WTC11 (cell line): ENCODE measurements at regions not wholly inside any gene's neighbourhood (a gene's known extent, or its start where the extent isn't known, plus 50 kb on each side); places are given as distances from the start of the nearest gene placed in this dataset.

Experiments used
- ATAC-seq: fragments of 200-7000 bp; cut with Tn5 transposase; 2 replicates; pipeline ENCODE4 v1.10.0; 2021; ENCODE audit warnings: mild to moderate bottlenecking, moderate library complexity
- CTCF ChIA-PET: fragments of 300-600 bp; sonication (Branson Sonifier 250); formaldehyde crosslinking; loops from one replicate; lab custom pipeline; 2021; ENCODE audit warnings: antibody characterized with exemption; lab: Charles Lee
- POLR2A ChIA-PET: fragments of 350-600 bp; sonication (Branson Sonifier 250); formaldehyde crosslinking; loops from one replicate; lab custom pipeline; 2021; ENCODE audit warnings: antibody characterized with exemption; lab: Charles Lee
- DNase-seq: peaks from one replicate; pipeline ENCODE4 v3.0.0; 2021; ENCODE audit warnings: low spot score
- H3K27ac Mint-ChIP-seq: 2 replicates; pipeline ENCODE4 v1.8.0; 2021; ENCODE audit warnings: mixed read lengths
- H3K27me3 Mint-ChIP-seq: 2 replicates; pipeline ENCODE4 v1.8.0; 2021; ENCODE audit warnings: low read depth, mild to moderate bottlenecking, moderate library complexity, mixed read lengths
- H3K36me3 Mint-ChIP-seq: 2 replicates; pipeline ENCODE4 v1.8.0; 2021; ENCODE audit warnings: mixed read lengths
- H3K4me1 Mint-ChIP-seq: 2 replicates; pipeline ENCODE4 v1.8.0; 2022; ENCODE audit warnings: mixed read lengths
- H3K4me3 Mint-ChIP-seq: 2 replicates; pipeline ENCODE4 v1.8.0; 2021; ENCODE audit warnings: mild to moderate bottlenecking, moderate library complexity, mixed read lengths
- H3K9me3 Mint-ChIP-seq: 2 replicates; pipeline ENCODE4 v1.8.0; 2021; ENCODE audit warnings: mixed read lengths
- CREB1 ChIP-seq: sonication (generic); formaldehyde crosslinking; IDR thresholded peaks from 2 replicates; pipeline ENCODE4 v1.8.0; 2023; ENCODE audit warnings: mild to moderate bottlenecking, missing genetic modification reagents
- ETV6 ChIP-seq: sonication (generic); formaldehyde crosslinking; IDR thresholded peaks from 2 replicates; pipeline ENCODE4 v1.8.1; 2022; ENCODE audit warnings: mild to moderate bottlenecking, missing genetic modification reagents
- NFATC4 ChIP-seq: fragments of 250-450 bp; sonication (Bioruptor Pico); IDR thresholded peaks from 2 replicates; pipeline ENCODE4 v1.9.0; 2021; ENCODE audit warnings: mild to moderate bottlenecking
- NFE2L1 ChIP-seq: sonication (generic); formaldehyde crosslinking; IDR thresholded peaks from 2 replicates; pipeline ENCODE4 v1.8.1; 2023; ENCODE audit warnings: missing genetic modification reagents
- NR2C2 ChIP-seq: sonication (generic); formaldehyde crosslinking; IDR thresholded peaks from 2 replicates; pipeline ENCODE4 v1.8.0; 2022; ENCODE audit warnings: mild to moderate bottlenecking, missing genetic modification reagents
- PRRX2 ChIP-seq: fragments of 250-450 bp; sonication (Bioruptor Pico); IDR thresholded peaks from 2 replicates; pipeline ENCODE4 v1.8.0; 2021; ENCODE audit warnings: mild to moderate bottlenecking
- RELA ChIP-seq: sonication (generic); formaldehyde crosslinking; IDR thresholded peaks from 2 replicates; pipeline ENCODE4 v1.8.1; 2022; ENCODE audit warnings: missing genetic modification reagents, mild to moderate bottlenecking, borderline replicate concordance
- SP1 ChIP-seq: sonication (generic); formaldehyde crosslinking; conservative IDR thresholded peaks from 2 replicates; pipeline ENCODE4 v1.8.1; 2022; ENCODE audit warnings: missing genetic modification reagents
- TCF7 ChIP-seq: sonication (generic); formaldehyde crosslinking; IDR thresholded peaks from 2 replicates; pipeline ENCODE4 v1.8.0; 2022; ENCODE audit warnings: mild to moderate bottlenecking, low read depth, missing genetic modification reagents, moderate library complexity
- TEAD1 ChIP-seq: sonication (generic); formaldehyde crosslinking; IDR thresholded peaks from 2 replicates; pipeline ENCODE4 v1.8.0; 2022; ENCODE audit warnings: mild to moderate bottlenecking, missing genetic modification reagents
- ZNF232 ChIP-seq: sonication (generic); formaldehyde crosslinking; IDR thresholded peaks from 2 replicates; pipeline ENCODE4 v1.8.0; 2022; ENCODE audit warnings: mild to moderate bottlenecking, missing genetic modification reagents
- ZNF396 ChIP-seq: fragments of 250-450 bp; sonication (Bioruptor Pico); IDR thresholded peaks from 2 replicates; pipeline ENCODE4 v1.8.0; 2021; ENCODE audit warnings: mild to moderate bottlenecking, moderate library complexity, borderline replicate concordance
- TF ChIP-seq, protein P1 (sequence below): sonication (generic); formaldehyde crosslinking; IDR thresholded peaks from 2 replicates; pipeline ENCODE4 v1.8.1; 2023; ENCODE audit warnings: mild to moderate bottlenecking, missing genetic modification reagents, moderate library complexity
- TF ChIP-seq, protein P2 (sequence below): sonication (generic); formaldehyde crosslinking; IDR thresholded peaks from 2 replicates; pipeline ENCODE4 v1.8.1; 2022; ENCODE audit warnings: missing genetic modification reagents, borderline replicate concordance
- TF ChIP-seq, protein P3 (sequence below): fragments of 250-450 bp; sonication (Bioruptor Pico); IDR thresholded peaks from 2 replicates; pipeline ENCODE4 v1.9.0; 2021; ENCODE audit warnings: mild to moderate bottlenecking
- TF ChIP-seq, protein P4 (sequence below): sonication (generic); formaldehyde crosslinking; IDR thresholded peaks from 2 replicates; pipeline ENCODE4 v1.8.1; 2022; ENCODE audit warnings: mild to moderate bottlenecking, missing genetic modification reagents, moderate library complexity, borderline replicate concordance
- TF ChIP-seq, protein P5 (sequence below): sonication (generic); formaldehyde crosslinking; IDR thresholded peaks from 2 replicates; pipeline ENCODE4 v1.8.1; 2023; ENCODE audit warnings: mild to moderate bottlenecking, missing genetic modification reagents, moderate library complexity
- TF ChIP-seq, protein P6 (sequence below): fragments of 250-450 bp; sonication (Bioruptor Pico); IDR thresholded peaks from 2 replicates; pipeline ENCODE4 v1.9.0; 2021; ENCODE audit warnings: mild to moderate bottlenecking, borderline replicate concordance
- TF ChIP-seq, protein P7 (sequence below): sonication (generic); formaldehyde crosslinking; IDR thresholded peaks from 2 replicates; pipeline ENCODE4 v1.8.0; 2022; ENCODE audit warnings: mild to moderate bottlenecking, missing genetic modification reagents
- TF ChIP-seq, protein P8 (sequence below): fragments of 250-450 bp; sonication (Bioruptor Pico); IDR thresholded peaks from 2 replicates; pipeline ENCODE4 v2.1.2; 2022; ENCODE audit warnings: mild to moderate bottlenecking, moderate library complexity

DNA sequence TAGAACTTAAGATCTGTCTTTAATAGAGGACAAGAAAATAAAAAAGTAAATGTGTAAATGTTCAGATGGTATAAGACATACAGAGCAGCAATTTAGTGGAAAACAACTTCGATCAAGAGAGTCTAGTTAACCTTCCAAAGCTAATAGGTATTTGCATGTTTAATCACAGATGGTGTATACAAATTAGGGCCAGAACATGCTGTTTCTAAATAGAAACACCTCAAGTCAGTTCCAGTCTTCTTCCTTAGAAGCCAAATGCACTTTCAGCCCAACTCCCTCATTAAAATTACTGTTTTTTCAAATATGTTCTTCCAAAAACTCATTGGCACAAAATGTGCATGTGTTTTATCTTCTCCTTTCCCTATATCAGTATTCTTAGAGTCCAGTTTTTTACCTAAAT is 604.4 kb downstream of the SLC6A15 start (continued):
- TF ChIP-seq ETV6 (CRISPR knock-in tag) = no peak
- TF ChIP-seq, protein P1, sequence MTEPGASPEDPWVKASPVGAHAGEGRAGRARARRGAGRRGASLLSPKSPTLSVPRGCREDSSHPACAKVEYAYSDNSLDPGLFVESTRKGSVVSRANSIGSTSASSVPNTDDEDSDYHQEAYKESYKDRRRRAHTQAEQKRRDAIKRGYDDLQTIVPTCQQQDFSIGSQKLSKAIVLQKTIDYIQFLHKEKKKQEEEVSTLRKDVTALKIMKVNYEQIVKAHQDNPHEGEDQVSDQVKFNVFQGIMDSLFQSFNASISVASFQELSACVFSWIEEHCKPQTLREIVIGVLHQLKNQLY (CRISPR knock-in tag) = no peak

DNA sequence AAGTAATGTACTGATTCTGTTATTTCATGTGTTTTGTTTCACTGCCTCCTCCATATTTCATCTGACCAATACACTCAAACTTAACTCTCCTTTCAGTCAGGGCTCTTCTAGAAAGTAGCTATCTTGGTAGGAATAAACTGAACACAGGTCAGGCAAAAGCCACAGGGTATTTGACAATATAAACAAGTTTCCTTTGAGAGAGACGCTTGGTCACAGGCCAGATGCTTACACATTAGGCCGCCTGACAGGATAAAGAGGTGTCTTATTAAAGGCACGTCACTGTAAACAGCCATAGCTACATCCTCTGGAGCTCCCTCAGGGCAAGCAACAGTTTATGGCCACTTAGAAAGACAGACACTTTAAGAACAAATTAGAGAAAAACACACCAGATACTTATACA is 607.5 kb downstream of the SLC6A15 start:
- no peaks in the 10 kb centered on the region for H3K27me3 Mint-ChIP-seq
- ChIA-PET POLR2A (no interaction called here), CTCF (interaction anchor here (0.6 kb wide), 1 partner anchor 744 kb away, joined by 4 read pairs; no protein-coding TSS in a partner anchor)
- H3K27ac Mint-ChIP-seq = no peak overlapping the region
- no peaks in the 10 kb centered on the region for H3K36me3 Mint-ChIP-seq
- DNase-seq (no peak), ATAC-seq (no peak)
- no peaks in the 10 kb centered on the region for H3K9me3 Mint-ChIP-seq
- TF ChIP-seq, protein P2, sequence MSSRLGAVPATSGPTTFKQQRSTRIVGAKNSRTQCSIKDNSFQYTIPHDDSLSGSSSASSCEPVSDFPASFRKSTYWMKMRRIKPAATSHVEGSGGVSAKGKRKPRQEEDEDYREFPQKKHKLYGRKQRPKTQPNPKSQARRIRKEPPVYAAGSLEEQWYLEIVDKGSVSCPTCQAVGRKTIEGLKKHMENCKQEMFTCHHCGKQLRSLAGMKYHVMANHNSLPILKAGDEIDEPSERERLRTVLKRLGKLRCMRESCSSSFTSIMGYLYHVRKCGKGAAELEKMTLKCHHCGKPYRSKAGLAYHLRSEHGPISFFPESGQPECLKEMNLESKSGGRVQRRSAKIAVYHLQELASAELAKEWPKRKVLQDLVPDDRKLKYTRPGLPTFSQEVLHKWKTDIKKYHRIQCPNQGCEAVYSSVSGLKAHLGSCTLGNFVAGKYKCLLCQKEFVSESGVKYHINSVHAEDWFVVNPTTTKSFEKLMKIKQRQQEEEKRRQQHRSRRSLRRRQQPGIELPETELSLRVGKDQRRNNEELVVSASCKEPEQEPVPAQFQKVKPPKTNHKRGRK (CRISPR knock-in tag) = no peak
- TF ChIP-seq, protein P3, sequence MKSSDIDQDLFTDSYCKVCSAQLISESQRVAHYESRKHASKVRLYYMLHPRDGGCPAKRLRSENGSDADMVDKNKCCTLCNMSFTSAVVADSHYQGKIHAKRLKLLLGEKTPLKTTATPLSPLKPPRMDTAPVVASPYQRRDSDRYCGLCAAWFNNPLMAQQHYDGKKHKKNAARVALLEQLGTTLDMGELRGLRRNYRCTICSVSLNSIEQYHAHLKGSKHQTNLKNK (CRISPR knock-in tag) = no peak
- TF ChIP-seq, protein P4, sequence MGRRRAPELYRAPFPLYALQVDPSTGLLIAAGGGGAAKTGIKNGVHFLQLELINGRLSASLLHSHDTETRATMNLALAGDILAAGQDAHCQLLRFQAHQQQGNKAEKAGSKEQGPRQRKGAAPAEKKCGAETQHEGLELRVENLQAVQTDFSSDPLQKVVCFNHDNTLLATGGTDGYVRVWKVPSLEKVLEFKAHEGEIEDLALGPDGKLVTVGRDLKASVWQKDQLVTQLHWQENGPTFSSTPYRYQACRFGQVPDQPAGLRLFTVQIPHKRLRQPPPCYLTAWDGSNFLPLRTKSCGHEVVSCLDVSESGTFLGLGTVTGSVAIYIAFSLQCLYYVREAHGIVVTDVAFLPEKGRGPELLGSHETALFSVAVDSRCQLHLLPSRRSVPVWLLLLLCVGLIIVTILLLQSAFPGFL (CRISPR knock-in tag) = no peak
- TF ChIP-seq CREB1 (no peak), ZNF232 (CRISPR knock-in tag) (no peak), TCF7 (CRISPR knock-in tag) (no peak), NFATC4 (CRISPR knock-in tag) (no peak), NFE2L1 (no peak), TEAD1 (no peak), NR2C2 (no peak), ZNF396 (CRISPR knock-in tag) (no peak), SP1 (CRISPR knock-in tag) (no peak), PRRX2 (no peak), RELA (CRISPR knock-in tag) (no peak)
- TF ChIP-seq, protein P5, sequence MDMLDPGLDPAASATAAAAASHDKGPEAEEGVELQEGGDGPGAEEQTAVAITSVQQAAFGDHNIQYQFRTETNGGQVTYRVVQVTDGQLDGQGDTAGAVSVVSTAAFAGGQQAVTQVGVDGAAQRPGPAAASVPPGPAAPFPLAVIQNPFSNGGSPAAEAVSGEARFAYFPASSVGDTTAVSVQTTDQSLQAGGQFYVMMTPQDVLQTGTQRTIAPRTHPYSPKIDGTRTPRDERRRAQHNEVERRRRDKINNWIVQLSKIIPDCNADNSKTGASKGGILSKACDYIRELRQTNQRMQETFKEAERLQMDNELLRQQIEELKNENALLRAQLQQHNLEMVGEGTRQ = no peak
- TF ChIP-seq, protein P6, sequence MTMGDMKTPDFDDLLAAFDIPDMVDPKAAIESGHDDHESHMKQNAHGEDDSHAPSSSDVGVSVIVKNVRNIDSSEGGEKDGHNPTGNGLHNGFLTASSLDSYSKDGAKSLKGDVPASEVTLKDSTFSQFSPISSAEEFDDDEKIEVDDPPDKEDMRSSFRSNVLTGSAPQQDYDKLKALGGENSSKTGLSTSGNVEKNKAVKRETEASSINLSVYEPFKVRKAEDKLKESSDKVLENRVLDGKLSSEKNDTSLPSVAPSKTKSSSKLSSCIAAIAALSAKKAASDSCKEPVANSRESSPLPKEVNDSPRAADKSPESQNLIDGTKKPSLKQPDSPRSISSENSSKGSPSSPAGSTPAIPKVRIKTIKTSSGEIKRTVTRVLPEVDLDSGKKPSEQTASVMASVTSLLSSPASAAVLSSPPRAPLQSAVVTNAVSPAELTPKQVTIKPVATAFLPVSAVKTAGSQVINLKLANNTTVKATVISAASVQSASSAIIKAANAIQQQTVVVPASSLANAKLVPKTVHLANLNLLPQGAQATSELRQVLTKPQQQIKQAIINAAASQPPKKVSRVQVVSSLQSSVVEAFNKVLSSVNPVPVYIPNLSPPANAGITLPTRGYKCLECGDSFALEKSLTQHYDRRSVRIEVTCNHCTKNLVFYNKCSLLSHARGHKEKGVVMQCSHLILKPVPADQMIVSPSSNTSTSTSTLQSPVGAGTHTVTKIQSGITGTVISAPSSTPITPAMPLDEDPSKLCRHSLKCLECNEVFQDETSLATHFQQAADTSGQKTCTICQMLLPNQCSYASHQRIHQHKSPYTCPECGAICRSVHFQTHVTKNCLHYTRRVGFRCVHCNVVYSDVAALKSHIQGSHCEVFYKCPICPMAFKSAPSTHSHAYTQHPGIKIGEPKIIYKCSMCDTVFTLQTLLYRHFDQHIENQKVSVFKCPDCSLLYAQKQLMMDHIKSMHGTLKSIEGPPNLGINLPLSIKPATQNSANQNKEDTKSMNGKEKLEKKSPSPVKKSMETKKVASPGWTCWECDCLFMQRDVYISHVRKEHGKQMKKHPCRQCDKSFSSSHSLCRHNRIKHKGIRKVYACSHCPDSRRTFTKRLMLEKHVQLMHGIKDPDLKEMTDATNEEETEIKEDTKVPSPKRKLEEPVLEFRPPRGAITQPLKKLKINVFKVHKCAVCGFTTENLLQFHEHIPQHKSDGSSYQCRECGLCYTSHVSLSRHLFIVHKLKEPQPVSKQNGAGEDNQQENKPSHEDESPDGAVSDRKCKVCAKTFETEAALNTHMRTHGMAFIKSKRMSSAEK (CRISPR knock-in tag) = no peak
- TF ChIP-seq, protein P7, sequence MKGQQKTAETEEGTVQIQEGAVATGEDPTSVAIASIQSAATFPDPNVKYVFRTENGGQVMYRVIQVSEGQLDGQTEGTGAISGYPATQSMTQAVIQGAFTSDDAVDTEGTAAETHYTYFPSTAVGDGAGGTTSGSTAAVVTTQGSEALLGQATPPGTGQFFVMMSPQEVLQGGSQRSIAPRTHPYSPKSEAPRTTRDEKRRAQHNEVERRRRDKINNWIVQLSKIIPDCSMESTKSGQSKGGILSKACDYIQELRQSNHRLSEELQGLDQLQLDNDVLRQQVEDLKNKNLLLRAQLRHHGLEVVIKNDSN = no peak
- TF ChIP-seq, protein P8, sequence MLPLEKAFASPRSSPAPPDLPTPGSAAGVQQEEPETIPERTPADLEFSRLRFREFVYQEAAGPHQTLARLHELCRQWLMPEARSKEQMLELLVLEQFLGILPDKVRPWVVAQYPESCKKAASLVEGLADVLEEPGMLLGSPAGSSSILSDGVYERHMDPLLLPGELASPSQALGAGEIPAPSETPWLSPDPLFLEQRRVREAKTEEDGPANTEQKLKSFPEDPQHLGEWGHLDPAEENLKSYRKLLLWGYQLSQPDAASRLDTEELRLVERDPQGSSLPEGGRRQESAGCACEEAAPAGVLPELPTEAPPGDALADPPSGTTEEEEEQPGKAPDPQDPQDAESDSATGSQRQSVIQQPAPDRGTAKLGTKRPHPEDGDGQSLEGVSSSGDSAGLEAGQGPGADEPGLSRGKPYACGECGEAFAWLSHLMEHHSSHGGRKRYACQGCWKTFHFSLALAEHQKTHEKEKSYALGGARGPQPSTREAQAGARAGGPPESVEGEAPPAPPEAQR = no peak
- TF ChIP-seq, protein P1 (CRISPR knock-in tag) = no peak
- no peaks in the 10 kb centered on the region for H3K4me1 Mint-ChIP-seq
- H3K4me3 Mint-ChIP-seq = no peak overlapping the region
